ENCODE measurements at regions not wholly inside any gene's neighbourhood (a gene's known extent, or its start where the extent isn't known, plus 50 kb on each side); places are given as distances from the start of the nearest gene placed in this dataset.
A peak's percentile ranks its signal among the peaks of the same experiment; 100 is the strongest.
"Not testable (repeated sequence)": the region's sequence is repeated elsewhere in the genome, so short reads cannot be mapped to it uniquely, and the experiment has no call there.

DNA sequence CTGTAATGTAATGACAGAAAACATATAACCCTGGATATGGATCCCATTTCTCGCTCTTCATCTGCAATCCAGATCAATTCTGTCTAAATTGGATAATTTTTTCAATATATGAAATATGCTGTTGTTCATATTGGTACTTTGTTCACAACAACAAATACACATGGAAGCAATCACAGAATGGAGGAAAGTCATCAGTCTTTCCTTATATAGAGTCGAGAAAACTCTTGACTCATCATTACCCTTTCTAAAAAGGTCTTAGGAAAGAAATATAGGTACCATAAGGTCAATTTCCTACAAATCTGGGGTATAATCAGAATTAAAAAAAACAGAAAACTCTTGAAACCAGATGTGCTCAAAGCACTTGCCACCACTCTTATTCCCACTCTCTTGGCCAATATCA is 677.6 kb upstream of the ID4 start:
- DNase-seq, result no peak

DNA sequence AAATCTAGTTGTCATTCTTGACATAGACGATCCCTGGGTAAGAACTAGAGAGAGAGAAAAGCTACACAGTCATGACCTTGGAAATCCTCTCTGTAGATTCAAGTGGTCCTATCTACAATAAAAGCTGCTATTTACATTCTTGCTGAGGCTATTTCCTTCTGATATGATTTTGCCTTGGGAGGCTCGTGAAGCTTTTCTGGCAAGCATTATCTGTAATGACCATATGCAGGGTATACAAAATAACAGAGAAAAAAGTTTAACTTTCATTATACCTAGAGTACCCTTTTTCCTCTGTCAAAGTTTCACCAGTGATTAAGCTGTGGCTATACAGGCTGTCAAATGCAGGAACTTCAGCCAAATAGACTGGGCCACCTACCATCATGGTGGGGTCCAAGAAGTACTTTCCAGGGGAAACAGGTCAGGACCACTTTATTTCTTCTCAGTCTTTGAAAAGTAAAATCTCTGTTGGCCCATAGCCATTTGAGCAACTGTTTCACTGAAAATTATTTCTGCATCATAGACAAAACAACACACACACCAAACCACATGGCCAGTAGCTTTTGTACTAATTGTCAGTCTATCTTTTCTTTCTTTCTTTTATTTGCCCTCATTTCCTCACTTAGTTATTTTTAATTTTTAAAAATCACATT is 677.0 kb upstream of the ID4 start:
- no peak for DNase-seq

DNA sequence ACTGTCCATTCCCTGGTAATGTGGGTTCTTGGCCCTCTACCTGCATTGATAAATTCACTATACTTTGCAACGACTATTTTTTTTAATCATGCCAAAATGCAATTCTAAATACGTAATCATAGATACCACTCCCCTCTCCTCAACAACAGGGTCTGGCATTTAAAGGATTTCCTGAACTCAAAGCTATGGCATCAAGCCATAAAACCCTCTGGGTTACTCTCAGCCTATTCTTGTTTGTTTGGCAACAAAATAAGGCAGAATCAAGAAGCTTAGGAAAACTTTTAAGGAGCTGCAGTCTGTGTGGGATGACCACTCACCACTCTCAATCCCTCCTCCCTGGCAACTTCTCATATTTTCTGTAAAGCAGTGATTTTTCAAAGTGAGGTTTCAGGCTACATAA is 669.9 kb upstream of the ID4 start:
- DNase-seq, result no peak

DNA sequence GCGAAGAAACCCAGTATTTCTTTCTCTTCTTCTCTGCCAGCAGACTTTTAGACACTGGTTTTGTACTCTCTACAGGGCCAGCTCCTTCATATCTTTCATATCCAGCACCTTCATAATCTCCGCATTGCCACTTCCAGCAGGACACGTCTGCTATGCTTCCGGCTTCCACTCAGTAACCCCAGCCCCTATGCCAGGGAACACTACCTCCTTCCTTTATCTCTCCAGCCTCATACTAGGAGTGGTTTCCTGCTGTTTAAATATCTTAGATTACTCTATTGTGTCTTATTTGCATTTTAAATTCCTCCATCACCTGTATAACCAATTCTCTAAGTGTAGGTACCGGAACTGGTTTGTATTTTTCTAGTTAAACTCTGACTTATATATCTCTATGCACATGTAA is 667.8 kb upstream of the ID4 start:
- DNase-seq, result no peak

DNA sequence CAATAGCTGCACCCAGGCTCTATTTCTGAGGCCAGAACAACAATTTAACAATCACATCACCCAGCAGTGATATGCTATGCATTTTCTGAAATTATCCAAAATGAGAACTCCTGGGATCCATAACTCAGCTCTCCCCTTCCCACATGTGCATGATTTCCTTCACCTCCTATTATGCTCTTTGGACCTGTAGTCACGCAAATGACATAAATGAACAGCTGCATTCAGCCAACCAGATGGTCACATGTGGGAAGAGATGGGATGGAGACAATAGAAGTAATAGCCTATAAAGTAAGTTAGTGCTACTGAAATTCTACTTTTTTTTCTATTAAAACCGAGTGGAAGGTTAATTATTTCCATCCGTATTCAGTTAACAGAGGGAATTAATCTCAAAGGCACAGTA is 662.1 kb upstream of the ID4 start:
- DNase-seq, result no peak

DNA sequence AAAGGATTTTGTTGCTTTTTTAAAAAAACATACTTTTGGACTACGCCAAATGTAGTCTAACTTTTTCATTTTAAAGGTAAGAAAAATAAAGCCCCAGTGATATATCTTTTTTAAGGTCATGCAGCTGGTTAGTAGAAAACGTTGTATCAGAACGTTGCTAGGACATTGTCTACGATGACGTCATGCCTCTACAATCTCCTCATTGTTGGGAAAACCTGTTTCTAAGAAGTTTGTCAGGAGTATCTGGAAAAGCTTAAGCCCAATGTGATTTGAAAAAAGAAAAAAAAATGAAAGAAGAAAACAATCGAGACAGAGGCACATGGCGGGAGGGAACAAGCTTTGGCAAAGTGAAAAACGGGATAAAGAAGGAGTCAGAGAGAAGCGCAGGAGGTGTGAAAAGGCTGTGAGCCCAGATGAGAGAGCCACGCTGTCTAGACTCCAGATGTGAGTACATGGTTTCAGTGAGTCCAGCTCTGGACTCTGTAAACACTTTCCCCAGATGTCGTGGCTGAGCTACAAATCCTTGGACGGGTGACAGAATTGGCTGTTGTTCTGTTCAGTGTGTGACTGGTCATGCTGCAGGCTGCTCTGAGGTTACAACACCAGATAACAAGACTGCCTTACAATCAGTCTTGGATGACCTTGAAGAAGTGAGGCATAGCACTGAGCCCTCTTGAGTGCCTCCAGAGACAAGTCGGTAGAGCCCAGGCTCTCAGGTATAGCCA is 656.7 kb upstream of the ID4 start:
- no peak for DNase-seq

DNA sequence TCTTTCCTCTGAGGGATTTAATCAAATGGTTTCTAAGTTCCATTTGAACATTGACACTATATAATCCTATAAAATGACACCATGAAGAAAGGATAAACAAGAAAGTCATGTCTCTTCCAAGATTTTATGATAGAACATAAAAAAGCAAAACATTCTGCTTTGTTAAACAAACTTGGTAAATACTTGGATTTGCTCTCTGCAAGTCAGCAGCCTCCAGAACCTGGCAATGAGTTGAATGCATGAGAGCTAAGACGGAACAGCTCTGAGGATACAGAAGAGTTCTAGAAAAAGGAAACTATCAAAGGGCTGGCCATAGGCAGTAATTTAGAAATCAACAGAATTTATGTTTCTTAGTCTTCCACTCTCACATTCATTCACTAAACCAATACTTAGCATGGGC is 656.0 kb upstream of the ID4 start:
- DNase-seq, result no peak

DNA sequence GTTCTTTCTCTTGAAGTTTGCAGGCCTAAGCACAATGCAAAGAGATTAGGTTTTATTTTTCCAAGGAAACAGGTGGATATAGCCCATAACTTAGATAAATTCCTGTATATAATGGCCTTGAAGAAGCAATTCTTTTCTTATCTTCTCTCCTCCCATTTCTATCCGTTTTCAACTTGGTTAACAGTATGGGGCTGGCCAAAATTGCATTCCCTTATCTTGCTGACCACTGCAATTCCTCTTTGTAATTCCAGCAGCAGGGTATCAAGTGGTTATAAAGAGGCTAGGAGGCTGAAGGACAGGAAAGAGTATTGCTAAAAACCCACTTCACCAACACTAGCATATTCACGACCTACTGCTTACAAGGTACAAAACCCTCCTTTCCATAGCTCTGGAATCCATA is 643.5 kb upstream of the ID4 start:
- DNase-seq, result no peak

DNA sequence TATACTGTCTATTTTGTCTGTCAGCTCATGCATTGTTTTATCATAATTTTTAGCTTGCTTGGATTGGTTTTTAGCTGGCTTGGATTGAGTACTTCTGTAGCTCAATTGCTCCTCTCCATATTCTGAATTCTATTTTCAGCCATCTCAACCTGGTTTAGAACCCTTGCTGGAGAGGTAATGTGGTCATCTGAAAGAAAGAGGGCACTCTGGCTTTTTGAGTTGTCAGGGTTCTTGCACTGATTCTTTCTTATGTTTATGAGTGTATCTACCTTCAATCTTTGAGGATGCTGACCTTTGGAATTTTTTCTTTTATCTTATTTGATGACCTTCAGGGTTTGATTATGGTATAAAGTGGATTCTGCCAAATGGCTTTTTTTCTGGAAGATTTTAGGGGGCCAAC is 632.7 kb upstream of the ID4 start:
- DNase-seq, result peak in 1 of 2 experiments; percentile 8

DNA sequence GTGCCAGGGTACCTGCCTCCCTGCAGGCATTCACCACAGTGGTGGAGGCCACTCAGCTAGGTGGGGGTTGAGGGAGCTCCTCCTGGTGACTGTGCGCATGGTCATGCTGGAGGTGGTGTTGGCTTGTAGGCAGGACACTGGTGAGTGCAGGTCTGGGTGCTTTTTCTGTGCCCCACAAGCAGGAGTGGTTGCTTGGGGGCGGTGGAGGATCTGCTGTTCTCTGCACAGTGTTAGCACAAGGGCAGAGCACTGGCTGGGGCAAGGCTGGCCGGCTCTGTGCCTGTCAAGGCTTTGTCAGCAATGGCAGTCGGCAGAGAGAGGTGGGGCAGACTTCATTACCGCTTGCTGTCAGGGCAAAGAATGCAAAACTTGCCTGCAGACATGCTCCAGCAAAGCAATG is 632.1 kb upstream of the ID4 start:
- no peak for DNase-seq

DNA sequence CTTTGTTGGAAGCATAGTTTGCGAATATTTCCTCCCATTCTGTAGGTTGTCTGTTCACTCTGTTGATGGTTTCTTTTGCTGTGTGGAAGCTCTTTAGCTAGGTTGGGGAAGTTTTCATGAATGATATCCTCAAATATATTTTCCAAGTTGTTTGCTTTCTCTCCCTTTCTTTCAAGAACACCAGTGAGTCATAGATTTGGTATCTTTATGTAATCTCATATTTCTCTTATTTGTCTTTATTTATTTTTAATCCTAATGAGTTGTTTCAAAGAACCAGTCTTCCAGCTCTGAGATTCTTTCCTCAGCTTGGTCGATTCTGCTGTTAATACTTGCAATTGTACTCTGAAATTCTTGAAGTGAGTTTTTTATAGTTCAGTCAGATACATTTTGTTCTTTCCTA is 628.0 kb upstream of the ID4 start:
- no peak for DNase-seq

DNA sequence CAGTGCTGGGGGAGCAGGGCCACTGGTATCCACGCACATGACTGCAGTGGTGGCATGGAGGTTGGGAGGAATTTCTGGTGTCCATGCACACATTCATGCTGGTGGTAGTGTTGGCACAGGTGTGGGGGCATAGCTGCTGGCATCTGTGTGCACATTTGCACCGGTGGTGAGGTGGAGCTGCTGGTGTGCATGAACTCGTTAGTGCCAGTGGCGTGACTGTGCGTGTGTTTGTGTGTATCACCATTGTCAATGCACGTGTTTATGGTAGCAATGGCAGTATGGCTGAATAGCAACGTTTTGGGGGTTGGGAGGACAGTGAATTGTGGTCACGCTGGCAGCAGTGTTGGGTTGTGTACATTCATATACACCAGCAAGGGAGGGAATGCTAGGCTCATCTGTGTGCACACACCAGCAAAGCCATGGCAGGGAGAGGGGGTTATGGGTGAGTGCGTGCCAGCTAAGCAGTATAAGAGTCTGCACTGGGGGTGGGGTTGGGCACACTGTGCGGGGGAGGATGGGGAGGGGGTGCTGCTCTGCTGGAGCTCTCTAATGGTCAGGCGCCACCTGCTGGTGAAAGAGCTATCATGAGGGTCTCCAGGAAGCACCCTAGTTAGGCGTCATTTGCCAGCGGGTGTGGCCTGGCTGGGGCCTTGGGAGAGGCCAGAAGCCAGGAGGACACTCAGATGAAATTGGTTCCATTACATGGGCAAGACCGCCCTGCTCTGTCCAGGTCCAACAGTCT is 626.1 kb upstream of the ID4 start:
- DNase-seq, result peak in 1 of 2 experiments; percentile 56

DNA sequence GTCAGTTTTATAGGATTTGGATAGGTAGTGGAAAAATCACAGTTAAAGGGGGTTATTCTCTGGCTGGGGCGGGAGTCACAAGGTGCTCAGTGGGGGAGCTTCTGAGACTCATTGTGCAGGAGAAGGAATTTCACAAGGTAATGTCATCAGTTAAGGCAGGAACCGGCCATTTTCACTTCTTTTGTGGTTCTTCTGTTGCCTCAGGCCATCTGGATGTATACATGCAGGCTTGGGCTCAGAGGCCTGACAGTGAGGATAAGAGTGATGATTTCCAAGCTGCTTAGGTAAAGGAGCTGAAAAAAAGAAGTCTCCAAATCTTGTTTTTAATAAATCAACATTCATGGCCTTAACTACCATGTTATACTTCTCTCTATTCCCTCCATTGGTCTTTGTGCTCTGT is 622.9 kb upstream of the ID4 start:
- DNase-seq, result no peak

DNA sequence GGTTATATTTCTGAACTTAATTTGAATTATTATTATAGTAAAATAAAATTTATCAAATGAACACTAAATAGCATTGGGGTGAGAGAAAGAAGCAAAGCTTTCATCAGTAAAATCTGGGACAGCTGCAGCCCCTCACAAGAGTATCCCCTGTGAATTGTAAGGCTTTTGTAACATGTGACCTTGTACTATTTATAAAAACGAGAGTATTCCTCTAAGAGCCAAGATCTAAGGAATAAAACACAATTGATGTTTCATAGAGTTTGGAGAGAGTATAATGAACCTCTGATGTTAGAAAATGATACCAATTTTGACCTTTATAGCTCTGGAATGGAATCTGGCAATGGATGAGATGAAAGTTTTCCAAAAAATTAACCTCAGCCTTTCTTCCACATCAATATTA is 617.2 kb upstream of the ID4 start:
- DNase-seq, result no peak

DNA sequence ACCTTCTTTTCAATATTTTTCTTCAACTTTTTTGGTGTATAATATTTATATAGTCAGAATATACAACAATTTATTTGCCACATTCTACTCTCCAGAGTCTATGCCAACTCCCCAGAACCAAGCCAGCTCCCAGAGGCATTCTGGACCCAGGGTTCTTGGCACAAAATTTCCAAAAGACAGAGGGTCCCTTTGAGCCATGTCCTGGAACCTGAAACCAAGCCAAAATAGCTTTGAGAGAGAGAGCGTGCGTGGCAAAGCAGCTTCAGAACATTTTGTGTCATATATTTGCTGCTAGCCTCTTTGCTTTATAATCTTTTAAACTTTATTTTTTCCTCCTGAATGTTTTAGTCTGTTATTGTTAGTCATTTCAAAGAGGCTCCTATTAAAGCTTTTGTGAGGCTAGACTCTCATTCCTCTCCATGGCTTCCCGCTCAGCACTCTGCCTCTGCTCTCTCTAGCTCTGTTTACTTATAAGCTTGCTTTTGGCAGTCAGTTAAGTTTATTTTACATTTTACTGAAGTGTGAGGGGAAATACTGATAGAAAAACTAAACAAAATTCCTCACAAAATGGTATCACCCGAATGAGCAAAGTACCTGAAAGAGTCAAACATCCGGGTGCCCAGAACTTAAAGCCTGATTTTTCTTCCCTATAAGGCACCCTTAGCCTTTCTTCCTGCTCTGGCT is 605.1 kb upstream of the ID4 start:
- no peak for DNase-seq

DNA sequence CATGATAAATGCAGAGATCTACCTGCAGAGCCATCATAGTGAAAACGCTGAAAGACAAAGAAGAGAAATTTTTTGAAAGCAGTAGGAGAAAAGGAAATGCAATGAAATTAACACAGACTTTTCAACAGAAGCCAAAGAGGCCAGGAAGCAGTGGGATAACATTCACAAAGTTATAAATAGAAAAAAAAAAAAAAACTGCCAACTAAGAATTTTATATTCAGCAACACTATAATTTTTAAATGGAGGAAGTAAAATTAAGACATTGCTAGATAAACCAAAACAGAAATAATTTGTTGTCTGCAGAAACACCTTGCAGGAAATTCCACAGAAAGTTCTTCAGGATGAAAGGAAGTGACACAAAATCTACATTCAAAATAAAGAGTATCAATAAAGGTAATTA is 591.5 kb upstream of the ID4 start:
- DNase-seq, result no peak

DNA sequence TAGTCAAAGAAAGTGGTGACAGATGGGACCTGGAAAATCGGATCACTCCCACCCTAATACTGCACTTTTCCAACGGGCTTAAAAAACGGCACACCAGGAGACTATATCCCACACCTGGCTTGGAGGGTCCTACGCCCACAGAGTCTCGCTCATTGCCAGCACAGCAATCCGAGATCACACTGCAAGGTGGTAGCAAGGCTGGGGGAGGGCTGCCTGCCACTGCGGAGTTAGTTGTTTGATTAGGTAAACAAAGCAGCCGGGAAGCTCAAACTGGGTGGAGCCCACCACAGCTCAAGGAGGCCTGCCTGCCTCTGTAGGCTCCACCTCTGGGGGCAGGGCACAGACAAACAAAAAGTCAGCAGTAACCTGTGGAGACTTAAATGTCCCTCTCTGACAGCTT is 590.0 kb upstream of the ID4 start:
- DNase-seq, result peak; percentile 70 to 81

DNA sequence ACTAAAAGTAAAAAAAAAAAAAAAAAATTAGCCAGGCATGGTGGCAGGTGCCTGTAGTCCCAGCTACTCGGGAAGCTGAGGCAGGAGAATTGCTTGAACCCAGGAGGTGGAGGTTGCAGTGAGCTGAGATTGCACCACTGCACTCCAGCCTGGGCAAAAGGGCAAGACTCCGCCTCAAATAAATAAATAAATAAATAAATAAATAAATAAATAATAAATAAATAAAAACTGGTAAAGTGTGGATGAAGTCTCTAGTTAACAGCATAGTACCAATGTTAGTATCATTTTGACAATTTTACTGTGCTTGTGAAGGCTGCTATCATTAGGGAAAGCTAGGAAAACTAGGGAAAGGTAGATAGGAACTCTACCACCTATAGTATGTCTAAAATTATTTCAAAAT is 581.0 kb upstream of the ID4 start:
- DNase-seq, result not testable (repeated sequence)

DNA sequence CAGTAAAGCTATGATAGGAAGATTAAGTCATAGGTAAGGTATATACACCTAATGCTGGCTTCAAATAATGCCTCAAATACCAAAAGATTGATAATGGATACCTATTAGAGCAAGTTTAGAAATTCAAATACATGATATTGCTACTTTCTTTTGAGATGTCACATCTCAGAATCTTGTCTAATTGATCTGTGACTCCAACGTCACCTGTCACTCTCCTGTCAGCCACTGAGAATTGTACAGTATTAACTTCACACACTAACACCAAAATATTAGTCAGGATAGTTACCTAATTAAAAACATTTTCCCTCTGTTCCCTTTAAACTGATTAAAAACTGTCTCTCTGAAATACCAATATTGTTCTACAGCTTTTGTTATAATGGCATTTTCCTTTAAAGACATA is 575.5 kb upstream of the ID4 start:
- DNase-seq, result no peak

DNA sequence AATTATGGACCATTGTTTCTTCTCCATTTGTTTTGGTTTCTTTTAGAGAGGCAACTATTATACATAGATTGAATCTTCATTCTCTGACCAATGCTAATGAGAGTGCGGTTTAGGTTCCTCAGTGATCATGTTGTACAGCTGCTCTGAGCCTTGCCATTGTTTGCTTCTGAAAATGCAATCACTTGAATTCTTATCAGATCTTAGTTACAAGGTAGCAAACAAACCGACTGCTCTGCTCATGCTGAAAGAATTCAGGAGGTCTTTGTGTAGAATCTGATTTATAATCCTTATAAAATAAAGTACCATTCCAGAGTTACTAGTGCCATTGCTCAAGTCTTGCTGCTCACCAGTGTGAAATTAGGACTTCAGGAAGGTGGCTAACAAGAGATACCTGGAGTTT is 569.1 kb upstream of the ID4 start:
- DNase-seq, result no peak

DNA sequence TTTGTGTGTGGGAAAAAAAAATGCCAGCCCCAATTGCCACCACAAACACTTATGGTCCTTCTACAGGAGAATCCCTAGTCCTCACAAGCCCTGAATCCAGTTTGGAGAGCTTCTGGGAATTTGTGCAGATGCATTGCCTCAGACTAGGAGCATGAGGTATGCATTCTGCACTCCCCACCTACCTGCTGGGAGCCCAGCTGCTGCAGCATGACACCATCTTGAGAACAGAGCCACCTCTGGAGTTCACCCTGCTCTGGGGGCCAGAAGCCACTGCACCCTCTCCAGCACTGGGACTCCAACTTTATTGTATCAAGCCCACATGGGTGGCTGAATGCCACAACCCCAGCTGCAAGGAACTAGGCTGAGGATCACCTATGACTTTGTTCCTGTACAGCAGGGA is 568.5 kb upstream of the ID4 start:
- DNase-seq, result no peak

DNA sequence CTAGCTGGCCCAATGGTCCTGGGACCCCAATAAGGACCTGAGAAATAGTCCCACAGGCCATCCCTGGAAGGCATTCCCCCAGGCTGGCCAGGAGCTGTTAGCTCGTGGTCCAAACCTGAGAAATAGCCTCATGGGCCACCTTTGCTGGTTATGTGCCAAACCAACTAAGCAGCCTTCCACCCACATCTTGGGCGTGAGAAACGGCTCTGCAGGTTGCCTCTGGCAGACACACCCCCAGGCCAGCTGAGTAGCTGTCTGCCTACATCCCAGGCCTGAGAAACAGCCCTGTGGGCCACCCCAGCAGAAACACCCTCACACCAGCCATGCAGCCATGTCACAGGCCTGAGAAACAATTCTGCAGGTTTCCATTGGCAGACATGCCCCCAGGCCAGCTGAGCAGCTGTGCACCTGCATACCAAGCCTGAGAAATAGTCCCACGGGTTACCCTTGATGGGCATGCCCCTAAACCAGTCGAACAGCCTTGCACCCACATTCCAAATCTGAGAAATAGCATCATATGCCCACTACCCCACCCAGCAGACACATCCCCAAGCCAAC is 567.8 kb upstream of the ID4 start:
- no peak for DNase-seq

DNA sequence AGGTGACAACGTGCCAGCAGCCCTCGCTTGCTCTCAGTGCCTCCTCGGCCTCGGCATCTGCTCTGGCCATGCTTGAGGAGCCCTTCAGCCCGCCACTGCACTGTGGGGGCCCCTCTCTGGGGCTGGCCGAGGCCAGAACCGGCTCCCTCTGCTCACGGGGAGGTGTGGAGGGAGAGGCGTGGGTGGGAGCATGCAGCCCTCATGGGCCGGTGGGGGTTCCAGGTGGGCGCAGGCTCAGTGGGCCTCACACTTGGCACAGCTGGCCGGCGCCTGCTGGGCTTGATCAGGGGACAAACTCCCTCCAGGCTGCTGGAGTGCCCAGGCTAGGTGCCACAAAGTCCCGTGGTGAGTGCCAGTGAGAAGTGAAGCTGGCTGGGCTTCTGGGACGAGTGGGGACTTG is 566.6 kb upstream of the ID4 start:
- DNase-seq, result no peak

Data from NCI-H526 (cell line).